SK-N-SH treated with all-trans-retinoic acid at 6 μM for 48 hours (cell line): ENCODE measurements at regions not wholly inside any gene's neighbourhood (a gene's known extent, or its start where the extent isn't known, plus 50 kb on each side); places are given as distances from the start of the nearest gene placed in this dataset.

Source experiments
- ARNTL ChIP-seq: fragments of 450-650 bp; formaldehyde crosslinking; IDR thresholded peaks from 2 replicates; pipeline ENCODE4 v1.5.0; 2020; ENCODE audit warnings: low read depth, mild to moderate bottlenecking, moderate library complexity, borderline replicate concordance
- RARB ChIP-seq: fragments of 250-450 bp; sonication (Bioruptor Pico); IDR thresholded peaks from 2 replicates; pipeline ENCODE4 v1.8.0; 2021; ENCODE audit warnings: mild to moderate bottlenecking, moderate library complexity
- ZFP3 ChIP-seq: fragments of 250-450 bp; sonication (Bioruptor Pico); IDR thresholded peaks from 2 replicates; pipeline ENCODE4 v1.5.0; 2020; ENCODE audit warnings: mild to moderate bottlenecking, moderate library complexity
- ZNF70 ChIP-seq: fragments of 450-650 bp; formaldehyde crosslinking; IDR thresholded peaks from 2 replicates; pipeline ENCODE4 v1.5.0; 2020; ENCODE audit warnings: mild to moderate bottlenecking, moderate library complexity

DNA sequence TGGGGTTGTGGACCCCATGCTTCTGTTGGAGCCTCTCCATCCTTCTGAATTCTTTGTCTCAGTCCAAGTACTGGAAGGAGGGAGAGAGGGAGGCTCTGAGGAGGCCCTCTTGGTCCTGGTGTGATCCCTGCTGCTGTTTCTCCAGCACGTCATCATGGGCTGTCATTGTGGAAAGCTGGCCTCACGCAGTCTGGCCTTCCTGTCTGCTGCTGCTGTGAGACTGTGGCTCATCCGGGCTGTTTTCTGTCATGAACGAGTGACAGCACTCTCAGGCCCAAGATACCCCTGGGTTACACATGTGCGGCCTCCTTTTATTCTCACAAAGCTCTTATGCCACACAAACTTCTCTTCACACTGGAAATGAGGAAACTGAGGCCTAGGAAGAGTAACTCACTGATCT, 499.3 kb downstream of the CCDC171 start:
- TF ChIP-seq ZFP3 (CRISPR knock-in tag) (no peak), ARNTL (no peak), ZNF70 (CRISPR knock-in tag) (no peak), RARB (no peak)
